Panc1 (cell line): ENCODE measurements at regions not wholly inside any gene's neighbourhood (a gene's known extent, or its start where the extent isn't known, plus 50 kb on each side); places are given as distances from the start of the nearest gene placed in this dataset.

Experiments used
- ATAC-seq: fragments of 200-7000 bp; cut with Tn5 transposase; 2 replicates; pipeline ENCODE4 v1.9.1; 2020; ENCODE audit warnings: mild to moderate bottlenecking, moderate library complexity
- BruUV-seq: library from RNA; stranded (reverse); fragments of 400-500 nt; replicated peaks from 2 replicates; lab custom pipeline; 2021; lab: Mats Ljungman, UMichigan
- CTCF ChIA-PET: fragments of 300-600 bp; sonication (Branson Sonifier 250); formaldehyde crosslinking; loops from one replicate; lab custom pipeline; 2022; ENCODE audit warnings: antibody characterized with exemption; lab: Charles Lee
- POLR2A ChIA-PET: fragments of 300-600 bp; sonication (Branson Sonifier 250); formaldehyde crosslinking; loops from one replicate; lab custom pipeline; 2022; ENCODE audit warnings: antibody characterized with exemption; lab: Charles Lee
- DNase-seq: peaks from one replicate; pipeline ENCODE4 v3.0.0-alpha.2; 2010; ENCODE audit warnings: low read depth, low spot score
- H3K27ac ChIP-seq: 2 replicates; pipeline ENCODE4 v1.5.1; 2011; ENCODE audit warnings: mild to moderate bottlenecking, low read length, inconsistent platforms
- H3K27me3 ChIP-seq: fragments of 200-500 bp; sonication (Bioruptor generic); 2 replicates; pipeline ENCODE4 v1.6.0; 2014; ENCODE audit warnings: low read length, inconsistent platforms; ENCODE audit not compliant: control insufficient read depth, insufficient read depth
- H3K36me3 ChIP-seq: fragments of 200-500 bp; sonication (Bioruptor generic); 2 replicates; pipeline ENCODE4 v1.5.1; 2014; ENCODE audit warnings: inconsistent platforms, mild to moderate bottlenecking, low read length, moderate library complexity; ENCODE audit not compliant: control insufficient read depth, insufficient read depth
- H3K4me1 ChIP-seq: 2 replicates; pipeline ENCODE4 v1.5.1; 2011; ENCODE audit warnings: inconsistent platforms, mild to moderate bottlenecking, low read length, moderate library complexity; ENCODE audit not compliant: control insufficient read depth, insufficient read depth
- H3K4me3 ChIP-seq, 2 experiments: 2 replicates each; pipeline ENCODE4 v1.5.1; 2011 to 2012; ENCODE audit warnings: low read depth in 2 of 2, low read length in 2 of 2, mild to moderate bottlenecking in 2 of 2, inconsistent platforms in 1 of 2, moderate library complexity in 1 of 2
- H3K9me3 ChIP-seq: fragments of 200-500 bp; sonication (Bioruptor generic); 2 replicates; pipeline ENCODE4 v1.5.1; 2014; ENCODE audit warnings: low read depth, mild to moderate bottlenecking, inconsistent platforms, low read length, moderate library complexity; ENCODE audit not compliant: control insufficient read depth, insufficient read depth
- CTCF ChIP-seq: fragments of 450-650 bp; IDR thresholded peaks from 2 replicates; pipeline ENCODE4 v1.5.1; 2017; ENCODE audit warnings: mild to moderate bottlenecking
- POLR2AphosphoS5 ChIP-seq: IDR thresholded peaks from 2 replicates; pipeline ENCODE4 v1.6.1; 2012; ENCODE audit warnings: mild to moderate bottlenecking, low read depth, low read length, moderate library complexity
- REST ChIP-seq, 2 experiments: IDR thresholded peaks; 2 replicates each; pipeline ENCODE4 v1.6.1; 2011 to 2012; ENCODE audit warnings: low read depth in 2 of 2, control low read depth in 1 of 2, low read length in 1 of 2, mild to moderate bottlenecking in 1 of 2, moderate library complexity in 1 of 2; ENCODE audit not compliant: insufficient read depth in 1 of 2
- SIN3A ChIP-seq: IDR thresholded peaks from 2 replicates; pipeline ENCODE4 v1.6.1; 2012; ENCODE audit warnings: low read depth, mild to moderate bottlenecking, low read length, moderate library complexity, borderline replicate concordance; ENCODE audit not compliant: insufficient read depth
- TCF7L2 ChIP-seq: IDR thresholded peaks from 2 replicates; pipeline ENCODE4 v1.6.1; 2011; ENCODE audit warnings: mild to moderate bottlenecking, low read depth, low read length, inconsistent platforms
- in situ Hi-C: cut with HindIII; loops from 2 replicates; pipeline ENCODE4 v1.10.0; 2016; ENCODE audit warnings: low sequenced_read_pairs, low pct_unique_long_range_greater_than_20kb
- intact Hi-C: fragments of 100-400 bp; cut with micrococcal nuclease; formaldehyde crosslinking; loops from one replicate; pipeline ENCODE4 v1.10.0; 2022; ENCODE audit not compliant: unreplicated experiment

GRCh38 chr3:110026421-110026820 lies 689.1 kb upstream of the DPPA4 start:
- no peak for ATAC-seq
- BruUV-seq, result no TSS peak
- CTCF ChIA-PET, result no interaction called here
- no peaks in the 10 kb centered on the region for H3K27me3 ChIP-seq
- in situ Hi-C loops, result no loop called here
- intact Hi-C loops, result no loop called here
- H3K9me3 ChIP-seq, result no peaks in the 10 kb centered on the region
- H3K4me1 ChIP-seq, result no peaks in the 10 kb centered on the region
- DNase-seq, result no peak
- TF ChIP-seq REST (IDR thresholded peaks at IDR 0.05; ENCODE audit: insufficient read depth in 1 of 2, low read depth in 2 of 2, low read length in 1 of 2), result no peak
- no peak for TF ChIP-seq CTCF
- no peak for TF ChIP-seq POLR2AphosphoS5
- TF ChIP-seq TCF7L2, result no peak
- TF ChIP-seq SIN3A, result no peak
- H3K27ac ChIP-seq, result no peak overlapping the region
- H3K4me3 ChIP-seq, result no peak overlapping the region
- no peaks in the 10 kb centered on the region for H3K36me3 ChIP-seq
- POLR2A ChIA-PET, result no interaction called here

GRCh38 chr3:110027446-110028080 lies 690.2 kb upstream of the DPPA4 start:
- ATAC-seq, result no peak
- no peaks in the 10 kb centered on the region for H3K4me1 ChIP-seq

More at GRCh38 chr3:110027446-110028080, 690.2 kb upstream of the DPPA4 start:
- intact Hi-C loops, result no loop called here
- TF ChIP-seq SIN3A, result no peak
- no peak for TF ChIP-seq CTCF
- no peak for TF ChIP-seq REST (IDR thresholded peaks at IDR 0.05; ENCODE audit: insufficient read depth in 1 of 2, low read depth in 2 of 2, low read length in 1 of 2)
- no peak for TF ChIP-seq POLR2AphosphoS5
- TF ChIP-seq TCF7L2, result no peak
- no TSS peak for BruUV-seq
- no peak for DNase-seq
- H3K27ac ChIP-seq, result no peak overlapping the region
- no peak overlapping the region for H3K4me3 ChIP-seq
- CTCF ChIA-PET, result no interaction called here
- no peaks in the 10 kb centered on the region for H3K9me3 ChIP-seq
- POLR2A ChIA-PET, result no interaction called here
- no peaks in the 10 kb centered on the region for H3K27me3 ChIP-seq
- H3K36me3 ChIP-seq, result no peaks in the 10 kb centered on the region
- in situ Hi-C loops, result no loop called here
